Tibial nerve (tissue), 3 donors: ENCODE measurements at regions not wholly inside any gene's neighbourhood (a gene's known extent, or its start where the extent isn't known, plus 50 kb on each side); places are given as distances from the start of the nearest gene placed in this dataset.

Experiments used
- POLR2A ChIP-seq, 2 donors: fragments of 450-650 bp; IDR thresholded peaks; one replicate each; pipeline ENCODE4 v1.6.1; 2017; ENCODE audit warnings: antibody characterized with exemption in 2 of 2, mild to moderate bottlenecking in 2 of 2, moderate library complexity in 2 of 2
- TF ChIP-seq, protein P1 (sequence below), 5 experiments: fragments of 200-600 bp in 3 of 5; fragments of 450-650 bp in 2 of 5; sonication (generic) in 3 of 5; IDR thresholded peaks; one replicate each; pipeline ENCODE4 v1.5.1; 2016 to 2019; ENCODE audit warnings: antibody characterized with exemption in 5 of 5, mild to moderate bottlenecking in 3 of 5, moderate library complexity in 2 of 5

DNA sequence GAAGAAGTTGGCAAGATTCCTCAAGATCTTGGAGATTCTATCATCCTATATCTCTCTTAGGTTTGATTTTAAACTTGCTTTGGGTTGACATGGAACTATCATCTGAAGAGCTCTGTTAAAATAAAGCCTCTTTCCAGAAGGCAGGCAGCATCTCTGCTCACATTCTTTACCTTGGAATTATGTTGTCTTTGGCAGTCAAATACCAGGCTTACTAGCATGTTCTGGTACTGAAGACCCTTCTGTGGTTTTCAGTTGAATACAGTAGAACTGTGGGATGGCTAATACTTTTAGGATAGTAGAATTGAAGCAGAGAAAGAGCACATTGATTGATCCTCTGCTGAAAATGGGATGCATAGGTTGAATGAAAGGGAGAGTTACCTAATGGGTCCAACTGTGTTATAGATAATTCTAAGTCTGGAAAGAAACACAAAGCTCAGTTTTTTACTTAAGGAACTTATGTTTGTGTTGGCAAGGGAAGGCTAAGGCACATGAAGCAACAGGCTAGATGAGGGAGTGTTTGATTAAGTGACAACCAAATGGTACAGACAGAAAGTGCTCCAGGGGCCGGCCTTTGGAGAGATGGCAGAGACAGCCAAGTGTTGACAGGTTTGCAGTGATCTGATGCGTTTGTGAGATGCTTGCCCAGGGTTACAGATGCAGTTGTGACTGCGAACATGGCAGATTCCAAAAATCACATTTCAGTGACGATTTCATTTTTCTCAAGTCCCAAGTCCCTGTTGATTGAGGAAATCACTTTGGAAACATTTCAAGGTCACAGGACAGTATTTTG, 397.9 kb downstream of the MEIS1 start:
- TF ChIP-seq, protein P1, sequence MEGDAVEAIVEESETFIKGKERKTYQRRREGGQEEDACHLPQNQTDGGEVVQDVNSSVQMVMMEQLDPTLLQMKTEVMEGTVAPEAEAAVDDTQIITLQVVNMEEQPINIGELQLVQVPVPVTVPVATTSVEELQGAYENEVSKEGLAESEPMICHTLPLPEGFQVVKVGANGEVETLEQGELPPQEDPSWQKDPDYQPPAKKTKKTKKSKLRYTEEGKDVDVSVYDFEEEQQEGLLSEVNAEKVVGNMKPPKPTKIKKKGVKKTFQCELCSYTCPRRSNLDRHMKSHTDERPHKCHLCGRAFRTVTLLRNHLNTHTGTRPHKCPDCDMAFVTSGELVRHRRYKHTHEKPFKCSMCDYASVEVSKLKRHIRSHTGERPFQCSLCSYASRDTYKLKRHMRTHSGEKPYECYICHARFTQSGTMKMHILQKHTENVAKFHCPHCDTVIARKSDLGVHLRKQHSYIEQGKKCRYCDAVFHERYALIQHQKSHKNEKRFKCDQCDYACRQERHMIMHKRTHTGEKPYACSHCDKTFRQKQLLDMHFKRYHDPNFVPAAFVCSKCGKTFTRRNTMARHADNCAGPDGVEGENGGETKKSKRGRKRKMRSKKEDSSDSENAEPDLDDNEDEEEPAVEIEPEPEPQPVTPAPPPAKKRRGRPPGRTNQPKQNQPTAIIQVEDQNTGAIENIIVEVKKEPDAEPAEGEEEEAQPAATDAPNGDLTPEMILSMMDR (IDR thresholded peaks at IDR 0.05) = no peak
- no peak for TF ChIP-seq POLR2A (IDR thresholded peaks at IDR 0.05)
